D721Med (cell line): ENCODE measurements at regions not wholly inside any gene's neighbourhood (a gene's known extent, or its start where the extent isn't known, plus 50 kb on each side); places are given as distances from the start of the nearest gene placed in this dataset.

Experiments used
- DNase-seq: peaks from one replicate; pipeline ENCODE4 v3.0.0; 2011; ENCODE audit warnings: low spot score; ENCODE audit not compliant: insufficient read length
- FAIRE-seq: peaks from 2 replicates; lab custom pipeline; 2011; peaks lifted over from hg19 to GRCh38; lab: Jason Lieb, UNC
- CTCF ChIP-seq: IDR thresholded peaks from 2 replicates; pipeline ENCODE4 v1.5.1; 2012; ENCODE audit warnings: mild to moderate bottlenecking, control low read depth; ENCODE audit not compliant: insufficient read depth; ENCODE audit errors: missing control alignments

GRCh38 chr2:239855863-239856587 lies 169.1 kb downstream of the NDUFA10 start:
- TF ChIP-seq CTCF: no peak
- DNase-seq: no peak
- no peak for FAIRE-seq

- no peak for FAIRE-seq
Observed at GRCh38 chr2:239854596-239854995, 170.5 kb downstream of the NDUFA10 start.

GRCh38 chr2:239853706-239854327 lies 171.3 kb downstream of the NDUFA10 start:
- FAIRE-seq (no peak), DNase-seq (no peak)
- TF ChIP-seq CTCF: no peak

More at GRCh38 chr2:239854596-239854995, 170.5 kb downstream of the NDUFA10 start:
- TF ChIP-seq CTCF: no peak
- DNase-seq: no peak

GRCh38 chr2:239853121-239853520 lies 172.0 kb downstream of the NDUFA10 start:
- DNase-seq: no peak
- FAIRE-seq: no peak
- no peak for TF ChIP-seq CTCF

GRCh38 chr2:239852272-239852671 lies 172.9 kb downstream of the NDUFA10 start:
- FAIRE-seq: no peak
- TF ChIP-seq CTCF: no peak
- no peak for DNase-seq

- FAIRE-seq (no peak), DNase-seq (no peak)
- no peak for TF ChIP-seq CTCF
Observed at GRCh38 chr2:239846789-239847676, 178.1 kb downstream of the NDUFA10 start.
